SK-N-SH treated with all-trans-retinoic acid at 6 μM for 48 hours (cell line): ENCODE measurements at regions not wholly inside any gene's neighbourhood (a gene's known extent, or its start where the extent isn't known, plus 50 kb on each side); places are given as distances from the start of the nearest gene placed in this dataset.

Experiments used
- ATAC-seq: fragments of 200-7000 bp; cut with Tn5 transposase; 3 replicates; pipeline ENCODE4 v1.9.1; 2020; ENCODE audit warnings: mild to moderate bottlenecking, moderate library complexity
- ARNTL ChIP-seq: fragments of 450-650 bp; formaldehyde crosslinking; IDR thresholded peaks from 2 replicates; pipeline ENCODE4 v1.5.0; 2020; ENCODE audit warnings: low read depth, mild to moderate bottlenecking, moderate library complexity, borderline replicate concordance
- CSDC2 ChIP-seq: fragments of 250-450 bp; sonication (Bioruptor Pico); IDR thresholded peaks from 2 replicates; pipeline ENCODE4 v1.5.0; 2020; ENCODE audit warnings: mild to moderate bottlenecking, moderate library complexity
- GLIS3 ChIP-seq: fragments of 250-450 bp; sonication (Bioruptor Pico); IDR thresholded peaks from 2 replicates; pipeline ENCODE4 v1.5.0; 2020; ENCODE audit warnings: mild to moderate bottlenecking, moderate library complexity
- ISL1 ChIP-seq: fragments of 250-450 bp; sonication (Bioruptor Pico); IDR thresholded peaks from 2 replicates; pipeline ENCODE4 v2.1.2; 2022; ENCODE audit warnings: mild to moderate bottlenecking, moderate library complexity
- OSR1 ChIP-seq: fragments of 250-450 bp; sonication (Bioruptor Pico); IDR thresholded peaks from 2 replicates; pipeline ENCODE4 v1.8.0; 2022; ENCODE audit warnings: moderate library complexity, mild to moderate bottlenecking, inconsistent platforms
- POU6F1 ChIP-seq: fragments of 250-450 bp; sonication (Bioruptor Pico); IDR thresholded peaks from 2 replicates; pipeline ENCODE4 v1.8.0; 2021; ENCODE audit warnings: low read depth, mild to moderate bottlenecking, moderate library complexity, borderline replicate concordance
- PPARA ChIP-seq: fragments of 250-450 bp; sonication (Bioruptor Pico); IDR thresholded peaks from 2 replicates; pipeline ENCODE4 v1.5.0; 2020; ENCODE audit warnings: mild to moderate bottlenecking, borderline replicate concordance
- RARB ChIP-seq: fragments of 250-450 bp; sonication (Bioruptor Pico); IDR thresholded peaks from 2 replicates; pipeline ENCODE4 v1.8.0; 2021; ENCODE audit warnings: mild to moderate bottlenecking, moderate library complexity
- SNAI2 ChIP-seq: fragments of 250-450 bp; sonication (Bioruptor Pico); IDR thresholded peaks from 2 replicates; pipeline ENCODE4 v1.5.0; 2020; ENCODE audit warnings: mild to moderate bottlenecking, moderate library complexity
- TCF4 ChIP-seq: fragments of 250-450 bp; sonication (Bioruptor Pico); IDR thresholded peaks from 2 replicates; pipeline ENCODE4 v1.8.0; 2021; ENCODE audit warnings: mild to moderate bottlenecking, moderate library complexity, borderline replicate concordance
- TOX ChIP-seq: fragments of 250-450 bp; sonication (Bioruptor Pico); IDR thresholded peaks from 2 replicates; pipeline ENCODE4 v1.8.0; 2021; ENCODE audit warnings: mild to moderate bottlenecking, moderate library complexity, borderline replicate concordance
- TSHZ2 ChIP-seq: fragments of 250-450 bp; sonication (Bioruptor Pico); IDR thresholded peaks from 2 replicates; pipeline ENCODE4 v1.5.0; 2020; ENCODE audit warnings: mild to moderate bottlenecking, moderate library complexity
- ZC3H10 ChIP-seq: fragments of 250-450 bp; sonication (Bioruptor Pico); IDR thresholded peaks from 2 replicates; pipeline ENCODE4 v1.5.1; 2021; ENCODE audit warnings: mild to moderate bottlenecking, moderate library complexity
- ZFP3 ChIP-seq: fragments of 250-450 bp; sonication (Bioruptor Pico); IDR thresholded peaks from 2 replicates; pipeline ENCODE4 v1.5.0; 2020; ENCODE audit warnings: mild to moderate bottlenecking, moderate library complexity
- ZFP30 ChIP-seq: fragments of 450-650 bp; formaldehyde crosslinking; IDR thresholded peaks from 2 replicates; pipeline ENCODE4 v1.5.0; 2022; ENCODE audit warnings: mild to moderate bottlenecking, moderate library complexity
- ZNF565 ChIP-seq: fragments of 450-650 bp; formaldehyde crosslinking; conservative IDR thresholded peaks from 2 replicates; pipeline ENCODE4 v1.5.0; 2020; ENCODE audit warnings: low read depth, mild to moderate bottlenecking, moderate library complexity
- ZNF70 ChIP-seq: fragments of 450-650 bp; formaldehyde crosslinking; IDR thresholded peaks from 2 replicates; pipeline ENCODE4 v1.5.0; 2020; ENCODE audit warnings: mild to moderate bottlenecking, moderate library complexity
- ZNF8 ChIP-seq: fragments of 450-650 bp; formaldehyde crosslinking; IDR thresholded peaks from 2 replicates; pipeline ENCODE4 v1.5.0; 2020; ENCODE audit warnings: mild to moderate bottlenecking, moderate library complexity
- TF ChIP-seq, protein P1 (sequence below): fragments of 250-450 bp; sonication (Bioruptor Pico); IDR thresholded peaks from 2 replicates; pipeline ENCODE4 v1.8.0; 2020; ENCODE audit warnings: mild to moderate bottlenecking, moderate library complexity, borderline replicate concordance
- TF ChIP-seq, protein P2 (sequence below): fragments of 250-450 bp; sonication (Bioruptor Pico); IDR thresholded peaks from 2 replicates; pipeline ENCODE4 v1.5.1; 2021; ENCODE audit warnings: mild to moderate bottlenecking, moderate library complexity

- TF ChIP-seq, protein P1, sequence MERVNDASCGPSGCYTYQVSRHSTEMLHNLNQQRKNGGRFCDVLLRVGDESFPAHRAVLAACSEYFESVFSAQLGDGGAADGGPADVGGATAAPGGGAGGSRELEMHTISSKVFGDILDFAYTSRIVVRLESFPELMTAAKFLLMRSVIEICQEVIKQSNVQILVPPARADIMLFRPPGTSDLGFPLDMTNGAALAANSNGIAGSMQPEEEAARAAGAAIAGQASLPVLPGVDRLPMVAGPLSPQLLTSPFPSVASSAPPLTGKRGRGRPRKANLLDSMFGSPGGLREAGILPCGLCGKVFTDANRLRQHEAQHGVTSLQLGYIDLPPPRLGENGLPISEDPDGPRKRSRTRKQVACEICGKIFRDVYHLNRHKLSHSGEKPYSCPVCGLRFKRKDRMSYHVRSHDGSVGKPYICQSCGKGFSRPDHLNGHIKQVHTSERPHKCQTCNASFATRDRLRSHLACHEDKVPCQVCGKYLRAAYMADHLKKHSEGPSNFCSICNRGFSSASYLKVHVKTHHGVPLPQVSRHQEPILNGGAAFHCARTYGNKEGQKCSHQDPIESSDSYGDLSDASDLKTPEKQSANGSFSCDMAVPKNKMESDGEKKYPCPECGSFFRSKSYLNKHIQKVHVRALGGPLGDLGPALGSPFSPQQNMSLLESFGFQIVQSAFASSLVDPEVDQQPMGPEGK (CRISPR knock-in tag): no peak
- no peak for TF ChIP-seq RARB (CRISPR knock-in tag)
These were observed 329.1 kb upstream of the ROBO1 start (continued) for GRCh38 chr3:80096909-80097308.

GRCh38 chr3:80094589-80094988 lies 326.8 kb upstream of the ROBO1 start:
- peak; percentile 71 for ATAC-seq
- TF ChIP-seq OSR1 (CRISPR knock-in tag) (no peak), ISL1 (CRISPR knock-in tag) (no peak), ZNF70 (CRISPR knock-in tag) (no peak)

- peak; percentile 57; the same call in 2 of the 3 replicates for ATAC-seq
- TF ChIP-seq, protein P1 (CRISPR knock-in tag): no peak
- peak; percentile 62 for TF ChIP-seq ISL1 (CRISPR knock-in tag)
These were observed 320.0 kb upstream of the ROBO1 start for GRCh38 chr3:80087767-80088166.

DNA sequence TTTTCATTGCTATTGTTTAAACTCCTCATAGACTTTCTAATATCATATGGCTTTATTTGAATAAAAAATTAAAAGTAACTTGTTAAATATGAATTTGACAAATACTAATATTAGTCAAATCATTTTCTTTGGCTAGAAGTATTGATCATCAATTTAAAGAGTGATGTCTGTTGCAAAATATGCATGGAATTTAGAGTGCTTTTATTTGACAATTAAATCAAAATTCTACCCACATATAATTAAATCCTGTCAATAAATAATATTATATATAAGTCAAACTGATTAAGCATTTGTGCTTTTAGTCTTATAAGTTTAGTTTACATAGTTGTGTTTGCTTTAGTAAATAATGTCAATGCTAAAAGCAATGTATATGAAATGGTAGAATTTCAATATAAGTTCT lies 318.6 kb upstream of the ROBO1 start:
- no peak for TF ChIP-seq ZNF70 (CRISPR knock-in tag)
- TF ChIP-seq ISL1 (CRISPR knock-in tag): peak; percentile 96
- TF ChIP-seq ZNF8: no peak
- no peak for TF ChIP-seq GLIS3 (CRISPR knock-in tag)
- TF ChIP-seq, all 23 proteins: peak for 1
- ATAC-seq: no peak

GRCh38 chr3:80079886-80080285 lies 312.1 kb upstream of the ROBO1 start:
- TF ChIP-seq ZNF565 (CRISPR knock-in tag): no peak
- TF ChIP-seq ZFP30 (CRISPR knock-in tag): no peak
- no peak for TF ChIP-seq SNAI2 (CRISPR knock-in tag)
- no peak for TF ChIP-seq ARNTL (CRISPR knock-in tag)
- no peak for TF ChIP-seq POU6F1
- no peak for TF ChIP-seq ZFP3
- TF ChIP-seq, all 23 proteins: peak for 0
- ATAC-seq: no peak

GRCh38 chr3:80068459-80068858 lies 300.7 kb upstream of the ROBO1 start:
- TF ChIP-seq ISL1 (CRISPR knock-in tag) (no peak), ARNTL (CRISPR knock-in tag) (no peak), TOX (CRISPR knock-in tag) (no peak), CSDC2 (CRISPR knock-in tag) (no peak), TCF4 (no peak), PPARA (CRISPR knock-in tag) (no peak), OSR1 (CRISPR knock-in tag) (no peak)

DNA sequence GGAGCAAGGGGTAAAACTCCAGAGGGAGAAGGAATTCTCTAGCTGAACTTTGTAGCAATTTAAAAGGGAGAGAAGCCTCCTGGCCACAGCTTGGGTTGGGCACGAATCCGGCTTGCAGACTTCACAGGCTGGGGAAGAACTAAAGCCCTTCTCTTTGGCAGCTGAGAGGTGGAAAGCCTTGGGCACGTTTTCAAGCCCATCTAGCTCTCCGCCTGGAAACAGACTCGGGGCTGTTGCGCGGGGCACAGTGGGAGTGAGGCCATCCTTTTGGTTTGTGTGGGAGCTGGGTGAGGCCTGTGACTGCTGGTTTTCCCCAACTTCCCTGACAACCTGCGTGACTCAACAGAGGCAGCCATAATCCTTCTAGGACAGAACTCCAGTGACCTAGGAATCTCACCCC lies 295.7 kb upstream of the ROBO1 start:
- ATAC-seq: no peak
- TF ChIP-seq ZFP30 (CRISPR knock-in tag) (no peak), TSHZ2 (CRISPR knock-in tag) (no peak), CSDC2 (CRISPR knock-in tag) (no peak), ZC3H10 (CRISPR knock-in tag) (no peak)
- TF ChIP-seq, protein P2, sequence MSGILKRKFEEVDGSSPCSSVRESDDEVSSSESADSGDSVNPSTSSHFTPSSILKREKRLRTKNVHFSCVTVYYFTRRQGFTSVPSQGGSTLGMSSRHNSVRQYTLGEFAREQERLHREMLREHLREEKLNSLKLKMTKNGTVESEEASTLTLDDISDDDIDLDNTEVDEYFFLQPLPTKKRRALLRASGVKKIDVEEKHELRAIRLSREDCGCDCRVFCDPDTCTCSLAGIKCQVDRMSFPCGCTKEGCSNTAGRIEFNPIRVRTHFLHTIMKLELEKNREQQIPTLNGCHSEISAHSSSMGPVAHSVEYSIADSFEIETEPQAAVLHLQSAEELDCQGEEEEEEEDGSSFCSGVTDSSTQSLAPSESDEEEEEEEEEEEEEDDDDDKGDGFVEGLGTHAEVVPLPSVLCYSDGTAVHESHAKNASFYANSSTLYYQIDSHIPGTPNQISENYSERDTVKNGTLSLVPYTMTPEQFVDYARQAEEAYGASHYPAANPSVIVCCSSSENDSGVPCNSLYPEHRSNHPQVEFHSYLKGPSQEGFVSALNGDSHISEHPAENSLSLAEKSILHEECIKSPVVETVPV (CRISPR knock-in tag): no peak
- TF ChIP-seq, protein P1 (CRISPR knock-in tag): no peak

More at GRCh38 chr3:80068459-80068858, 300.7 kb upstream of the ROBO1 start:
- ATAC-seq: no peak
